HG03469 (cell line): ENCODE measurements at regions not wholly inside any gene's neighbourhood (a gene's known extent, or its start where the extent isn't known, plus 50 kb on each side); places are given as distances from the start of the nearest gene placed in this dataset.

Experiments
- ATAC-seq: cut with Tn5 transposase; IDR thresholded peaks from one replicate; pipeline ENCODE4 v1.9.1; 2021; ENCODE audit warnings: mild to moderate bottlenecking, moderate library complexity, moderate number of reproducible peaks; ENCODE audit not compliant: unreplicated experiment

- peak; percentile 87 for ATAC-seq
These were observed 61.2 kb upstream of the SGK1 start for GRCh38 chr6:134379076-134379475.

- no peak for ATAC-seq
These were observed 60.5 kb upstream of the SGK1 start for GRCh38 chr6:134378426-134378825.

- no peak for ATAC-seq
These were observed 58.9 kb upstream of the SGK1 start for GRCh38 chr6:134376785-134377184.

DNA sequence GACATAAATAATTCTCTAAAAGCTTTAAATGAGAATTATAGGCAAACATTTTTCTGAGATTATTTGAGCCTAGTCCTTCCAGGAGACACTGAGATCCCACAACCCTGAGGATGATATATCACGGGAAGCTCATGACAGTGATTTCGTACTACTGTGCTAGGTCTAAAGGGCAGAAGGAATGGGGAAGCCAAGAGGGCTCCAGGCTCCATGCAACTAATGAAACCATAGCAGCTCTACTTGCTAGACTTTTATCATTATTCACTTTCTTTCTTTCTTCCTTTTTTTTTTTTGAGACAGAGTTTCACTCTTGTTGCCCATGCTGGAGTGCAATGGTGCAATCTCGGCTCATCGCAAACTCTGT is 57.3 kb upstream of the SGK1 start:
- ATAC-seq = no peak

- no peak for ATAC-seq
These were observed 56.7 kb upstream of the SGK1 start for GRCh38 chr6:134374491-134375219.

- ATAC-seq = no peak
These were observed 56.1 kb upstream of the SGK1 start for GRCh38 chr6:134373993-134374392.

GRCh38 chr6:134373282-134373922 is 55.5 kb upstream of the SGK1 start:
- ATAC-seq = peak; percentile 82

- no peak for ATAC-seq
These were observed 54.8 kb upstream of the SGK1 start for GRCh38 chr6:134372603-134373281.

DNA sequence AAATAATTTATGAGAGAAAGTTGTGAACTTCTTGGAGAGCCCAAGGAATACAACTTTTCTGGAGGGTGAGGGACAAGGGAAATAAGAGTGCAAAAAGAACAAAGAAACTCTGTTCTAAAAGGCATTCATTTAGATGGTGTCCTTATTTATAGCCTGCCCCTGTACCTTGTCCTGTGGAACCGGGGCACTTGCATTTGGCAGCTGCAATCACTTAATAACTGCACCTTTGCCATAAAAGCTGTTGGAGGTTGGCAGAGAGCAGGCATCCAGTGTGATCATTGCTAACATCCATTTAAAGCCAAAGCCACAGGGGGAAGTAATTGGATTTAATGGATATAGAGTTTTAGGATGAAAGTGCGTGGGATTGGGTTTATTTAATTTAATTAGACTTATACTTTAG is 50.8 kb upstream of the SGK1 start:
- ATAC-seq = no peak
